ENCODE measurements at regions not wholly inside any gene's neighbourhood (a gene's known extent, or its start where the extent isn't known, plus 50 kb on each side); places are given as distances from the start of the nearest gene placed in this dataset.

DNA sequence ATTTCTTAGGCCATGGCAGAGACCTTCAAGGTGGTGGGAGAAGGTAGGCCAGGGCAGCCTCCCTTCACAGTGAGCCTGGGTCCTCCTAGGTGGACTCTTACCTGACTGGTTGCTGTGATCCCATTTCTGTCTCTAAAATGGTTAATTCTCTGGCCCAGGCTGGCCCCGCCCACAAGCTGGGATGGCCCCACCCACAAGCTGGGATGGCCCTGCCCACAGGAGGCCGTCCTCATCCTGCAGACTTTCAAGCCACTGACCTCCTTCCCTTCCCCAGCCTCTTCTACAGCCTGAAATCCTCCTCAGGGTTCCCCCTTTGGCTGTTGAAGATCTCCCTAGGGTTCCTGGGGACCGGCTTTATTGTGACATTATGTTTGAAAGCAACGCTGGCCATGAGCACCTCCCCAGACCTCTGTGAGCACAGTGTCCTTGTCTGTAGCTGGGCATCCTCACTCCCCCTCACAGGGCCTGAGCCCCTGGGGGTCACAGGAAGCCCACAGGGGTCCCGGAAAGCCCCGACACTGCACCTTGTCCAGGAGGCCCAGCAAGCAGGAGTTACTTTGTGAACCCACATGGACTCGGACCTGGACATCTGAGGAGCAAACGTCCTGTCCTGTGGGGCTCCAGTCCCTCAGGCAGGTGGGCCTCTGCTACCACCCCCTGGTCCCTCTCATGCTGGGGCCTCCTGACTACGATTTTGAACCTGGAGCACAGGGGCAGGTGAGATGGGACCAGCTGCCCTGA, 621.7 kb downstream of the MATN1 start:
- TF ChIP-seq, protein P1, sequence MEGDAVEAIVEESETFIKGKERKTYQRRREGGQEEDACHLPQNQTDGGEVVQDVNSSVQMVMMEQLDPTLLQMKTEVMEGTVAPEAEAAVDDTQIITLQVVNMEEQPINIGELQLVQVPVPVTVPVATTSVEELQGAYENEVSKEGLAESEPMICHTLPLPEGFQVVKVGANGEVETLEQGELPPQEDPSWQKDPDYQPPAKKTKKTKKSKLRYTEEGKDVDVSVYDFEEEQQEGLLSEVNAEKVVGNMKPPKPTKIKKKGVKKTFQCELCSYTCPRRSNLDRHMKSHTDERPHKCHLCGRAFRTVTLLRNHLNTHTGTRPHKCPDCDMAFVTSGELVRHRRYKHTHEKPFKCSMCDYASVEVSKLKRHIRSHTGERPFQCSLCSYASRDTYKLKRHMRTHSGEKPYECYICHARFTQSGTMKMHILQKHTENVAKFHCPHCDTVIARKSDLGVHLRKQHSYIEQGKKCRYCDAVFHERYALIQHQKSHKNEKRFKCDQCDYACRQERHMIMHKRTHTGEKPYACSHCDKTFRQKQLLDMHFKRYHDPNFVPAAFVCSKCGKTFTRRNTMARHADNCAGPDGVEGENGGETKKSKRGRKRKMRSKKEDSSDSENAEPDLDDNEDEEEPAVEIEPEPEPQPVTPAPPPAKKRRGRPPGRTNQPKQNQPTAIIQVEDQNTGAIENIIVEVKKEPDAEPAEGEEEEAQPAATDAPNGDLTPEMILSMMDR (IDR thresholded peaks at IDR 0.05): no peak
- no peak for TF ChIP-seq EP300 (IDR thresholded peaks at IDR 0.05)

Data from esophagus muscularis mucosa (tissue), 3 donors.